ENCODE measurements at regions not wholly inside any gene's neighbourhood (a gene's known extent, or its start where the extent isn't known, plus 50 kb on each side); places are given as distances from the start of the nearest gene placed in this dataset.

GRCh38 chr13:80881034-80881433, 540.1 kb upstream of the SPRY2 start:
- TF ChIP-seq EZH2 (IDR thresholded peaks at IDR 0.05) (no peak), POLR2AphosphoS5 (IDR thresholded peaks at IDR 0.05; ENCODE audit: borderline replicate concordance, low read depth, low read length) (no peak), FOXP2 (optimal IDR thresholded peaks at IDR 0.05; ENCODE audit: control extremely low read depth, extremely low read length, insufficient read depth) (no peak)

Measured in SK-N-MC (cell line).